HCT116 (cell line): ENCODE measurements at regions not wholly inside any gene's neighbourhood (a gene's known extent, or its start where the extent isn't known, plus 50 kb on each side); places are given as distances from the start of the nearest gene placed in this dataset.

ENCODE experiments used
- ATAC-seq: fragments of 200-7000 bp; cut with Tn5 transposase; 2 replicates; pipeline ENCODE4 v1.9.1; 2020; ENCODE audit warnings: mild to moderate bottlenecking, moderate library complexity
- BruUV-seq: library from RNA; stranded (reverse); fragments of 400-500 nt; replicated peaks from 2 replicates; lab custom pipeline; 2021; lab: Mats Ljungman, UMichigan
- CTCF ChIA-PET: fragments of 300-600 bp; sonication (Branson Sonifier 250); formaldehyde crosslinking; loops from one replicate; lab custom pipeline; 2021; ENCODE audit warnings: antibody characterized with exemption; lab: Charles Lee
- POLR2A ChIA-PET: fragments of 300-600, 350-600 bp; sonication (Branson Sonifier 250); formaldehyde crosslinking; loops from one replicate; lab custom pipeline; 2021; ENCODE audit warnings: antibody characterized with exemption; lab: Charles Lee
- RAD21 ChIA-PET, 2 experiments: fragments of 300-600 bp; sonication (Branson Sonifier 250); formaldehyde crosslinking; loops; one replicate each; lab custom pipeline; 2023; ENCODE audit warnings: low total read pairs in 2 of 2; ENCODE audit not compliant: uncharacterized antibody in 2 of 2, unreplicated experiment in 2 of 2, low non-redundant PET in 1 of 2; lab: Charles Lee
- DNase-seq: peaks from one replicate; pipeline ENCODE4 v3.0.0-alpha.2; 2010; ENCODE audit warnings: low read depth, low spot score
- H2AFZ ChIP-seq: fragments of 200-600 bp; shearing (Covaris generic), sonication (generic); 2 replicates; pipeline ENCODE4 v1.6.1; 2017; ENCODE audit warnings: low read depth, mixed run types, mixed read lengths, antibody characterized with exemption, low read length; ENCODE audit not compliant: poor library complexity, severe bottlenecking
- H3K27ac ChIP-seq: 2 replicates; pipeline ENCODE4 v1.5.1; 2012; ENCODE audit warnings: low read depth, low read length
- H3K27me3 ChIP-seq: fragments of 200-600 bp; sonication (generic); 2 replicates; pipeline ENCODE4 v1.6.1; 2016; ENCODE audit warnings: mixed run types, low read length, mixed read lengths; ENCODE audit not compliant: insufficient read depth
- H3K36me3 ChIP-seq, 2 experiments: fragments of 200-500 bp in 1 of 2; fragments of 200-600 bp in 1 of 2; sonication (Bioruptor generic) in 1 of 2; sonication (generic) in 1 of 2; 2 replicates each; pipeline versions ENCODE4 v1.5.1 to v1.6.1; 2014 to 2016; ENCODE audit warnings: low read length in 2 of 2, inconsistent platforms in 1 of 2, mixed read lengths in 1 of 2, mixed run types in 1 of 2; ENCODE audit not compliant: insufficient read depth in 2 of 2, control insufficient read depth in 1 of 2
- H3K4me1 ChIP-seq, 2 experiments: fragments of 200-600 bp in 1 of 2; sonication (generic) in 1 of 2; 2 replicates each; pipeline versions ENCODE4 v1.5.1 to v1.6.1; 2012 to 2017; ENCODE audit warnings: low read length in 2 of 2, inconsistent platforms in 1 of 2, mild to moderate bottlenecking in 1 of 2, mixed read lengths in 1 of 2, mixed run types in 1 of 2, moderate library complexity in 1 of 2; ENCODE audit not compliant: insufficient read depth in 2 of 2, control insufficient read depth in 1 of 2
- H3K4me2 ChIP-seq: fragments of 200-600 bp; sonication (generic); 2 replicates; pipeline ENCODE4 v1.6.1; 2017; ENCODE audit warnings: mixed run types, low read length, mixed read lengths
- H3K4me3 ChIP-seq, 2 experiments: fragments of 200-600 bp in 1 of 2; sonication (generic) in 1 of 2; replicated peaks in 1 of 2; 2 replicates each; pipeline ENCODE4 v1.5.1; 2011 to 2016; ENCODE audit warnings: low read length in 2 of 2, control low read depth in 1 of 2, low read depth in 1 of 2, mild to moderate bottlenecking in 1 of 2, mixed read lengths in 1 of 2, mixed run types in 1 of 2
- H3K79me2 ChIP-seq: fragments of 200-600 bp; sonication (generic); 2 replicates; pipeline ENCODE4 v1.6.1; 2017; ENCODE audit warnings: mild to moderate bottlenecking, mixed run types, low read length, moderate library complexity, mixed read lengths; ENCODE audit not compliant: insufficient read depth
- H3K9ac ChIP-seq: fragments of 200-600 bp; sonication (generic); 2 replicates; pipeline ENCODE4 v1.6.1; 2016; ENCODE audit warnings: low read length, mixed read lengths
- H3K9me2 ChIP-seq: fragments of 200-600 bp; sonication (generic), shearing (Covaris generic); 2 replicates; pipeline ENCODE4 v1.6.1; 2017; ENCODE audit warnings: mixed run types, mild to moderate bottlenecking, moderate library complexity; ENCODE audit not compliant: insufficient read depth
- H3K9me3 ChIP-seq, 2 experiments: fragments of 200-500 bp in 1 of 2; fragments of 200-600 bp in 1 of 2; sonication (Bioruptor generic) in 1 of 2; sonication (generic) in 1 of 2; 2 replicates each; pipeline ENCODE4 v1.6.1; 2014 to 2017; ENCODE audit warnings: low read length in 2 of 2, mixed read lengths in 2 of 2, inconsistent platforms in 1 of 2, low read depth in 1 of 2, mild to moderate bottlenecking in 1 of 2, mixed run types in 1 of 2, moderate library complexity in 1 of 2; ENCODE audit not compliant: control insufficient read depth in 1 of 2, insufficient read depth in 1 of 2
- H4K20me1 ChIP-seq: fragments of 200-600 bp; sonication (generic), shearing (Covaris generic); 2 replicates; pipeline ENCODE4 v1.6.1; 2017; ENCODE audit warnings: mixed run types, mild to moderate bottlenecking, moderate library complexity; ENCODE audit not compliant: insufficient read depth
- ATF3 ChIP-seq: IDR thresholded peaks from 2 replicates; pipeline ENCODE4 v1.6.1; 2012
- CTCF ChIP-seq, 3 experiments: fragments of 200-600 bp in 1 of 3; sonication (generic) in 1 of 3; IDR thresholded peaks in 2 of 3; conservative IDR thresholded peaks in 1 of 3; 2 replicates each; pipeline ENCODE4 v1.5.1; 2012 to 2017; ENCODE audit warnings: low read depth in 2 of 3, low read length in 2 of 3, antibody characterized with exemption in 1 of 3, borderline replicate concordance in 1 of 3, control low read depth in 1 of 3, mild to moderate bottlenecking in 1 of 3, mixed read lengths in 1 of 3, mixed run types in 1 of 3, moderate library complexity in 1 of 3; ENCODE audit not compliant: insufficient read depth in 1 of 3
- EGR1 ChIP-seq: IDR thresholded peaks from 2 replicates; pipeline ENCODE4 v1.6.1; 2012; ENCODE audit warnings: low read depth
- EZH2 ChIP-seq: fragments of 200-600 bp; sonication (generic); IDR thresholded peaks from 2 replicates; pipeline ENCODE4 v1.6.1; 2017; ENCODE audit warnings: antibody characterized with exemption, mixed run types
- EZH2phosphoT487 ChIP-seq: fragments of 200-600 bp; IDR thresholded peaks from 2 replicates; pipeline ENCODE4 v1.6.1; 2018; ENCODE audit warnings: antibody characterized with exemption, borderline replicate concordance
- FOSL1 ChIP-seq: IDR thresholded peaks from 2 replicates; pipeline ENCODE4 v1.6.1; 2012; ENCODE audit warnings: low read depth
- JUND ChIP-seq: IDR thresholded peaks from 2 replicates; pipeline ENCODE4 v1.6.1; 2012
- POLR2A ChIP-seq: IDR thresholded peaks from 2 replicates; pipeline ENCODE4 v1.7.0; 2011; ENCODE audit warnings: borderline replicate concordance; ENCODE audit not compliant: insufficient read depth, insufficient read length; ENCODE audit errors: extremely low read depth
- POLR2AphosphoS5 ChIP-seq: IDR thresholded peaks from 2 replicates; pipeline ENCODE4 v1.6.1; 2011; ENCODE audit warnings: mild to moderate bottlenecking, low read depth, low read length, moderate library complexity
- SIN3A ChIP-seq: IDR thresholded peaks from 2 replicates; pipeline ENCODE4 v1.6.1; 2012; ENCODE audit warnings: low read depth
- SP1 ChIP-seq: IDR thresholded peaks from 2 replicates; pipeline ENCODE4 v1.6.1; 2012; ENCODE audit warnings: low read depth
- TCF7L2 ChIP-seq: IDR thresholded peaks from 2 replicates; pipeline ENCODE4 v1.7.0; 2011; ENCODE audit warnings: borderline replicate concordance, inconsistent platforms; ENCODE audit not compliant: insufficient read depth, insufficient read length; ENCODE audit errors: extremely low read depth
- YY1 ChIP-seq: IDR thresholded peaks from 2 replicates; pipeline ENCODE4 v1.6.1; 2011; ENCODE audit warnings: low read length, low read depth, moderate library complexity, mild to moderate bottlenecking; ENCODE audit not compliant: insufficient replicate concordance; ENCODE audit errors: extremely low read depth
- ZFX ChIP-seq: fragments of 450-650 bp; IDR thresholded peaks from 2 replicates; pipeline ENCODE4 v1.6.1; 2017
- ZNF274 ChIP-seq: fragments of 200-500 bp; sonication (Bioruptor generic); IDR thresholded peaks from 2 replicates; pipeline ENCODE4 v1.6.1; 2014; ENCODE audit warnings: mild to moderate bottlenecking, low read depth, low read length, inconsistent platforms
- intact Hi-C: fragments of 100-400 bp; cut with micrococcal nuclease; formaldehyde crosslinking; loops from 2 replicates; pipeline ENCODE4 v1.10.0; 2022

- TF ChIP-seq CTCF (IDR thresholded peaks at IDR 0.05 in 2 of 3, conservative IDR thresholded peaks at IDR 0.05 in 1 of 3; ENCODE audit: borderline replicate concordance in 1 of 3, insufficient read depth in 1 of 3, low read depth in 2 of 3, low read length in 2 of 3) (no peak), YY1 (no peak), SIN3A (no peak), EZH2 (no peak), ZNF274 (no peak), POLR2AphosphoS5 (no peak), TCF7L2 (no peak), POLR2A (no peak), ATF3 (no peak)
These were observed 246.7 kb downstream of the SMAD2 start (continued) for GRCh38 chr18:47683774-47684173.

- Histone ChIP-seq H3K4me2 (no peak overlapping the region), H3K36me3 (no peaks in the 10 kb centered on the region), H3K9me2 (no peaks in the 10 kb centered on the region), H2AFZ (no peak overlapping the region), H3K9me3 (no peaks in the 10 kb centered on the region), H3K79me2 (no peaks in the 10 kb centered on the region), H3K27ac (no peak overlapping the region), H3K9ac (no peak overlapping the region), H3K27me3 (0 out of 2 replicates have a peak, but pooled peaks cover 8% of the 10 kb centered on the region), H4K20me1 (no peaks in the 10 kb centered on the region), H3K4me1 (no peaks in the 10 kb centered on the region), H3K4me3 (no peak overlapping the region)
- ChIA-PET RAD21 (no interaction called here), CTCF (no interaction called here), POLR2A (no interaction called here)
- intact Hi-C loops: no loop called here
- BruUV-seq: no TSS peak
- ATAC-seq (no peak), DNase-seq (no peak)
- TF ChIP-seq JUND (no peak), EZH2phosphoT487 (no peak), EZH2 (no peak), FOSL1 (no peak), ZNF274 (no peak), SP1 (no peak), CTCF (IDR thresholded peaks at IDR 0.05 in 2 of 3, conservative IDR thresholded peaks at IDR 0.05 in 1 of 3; ENCODE audit: borderline replicate concordance in 1 of 3, insufficient read depth in 1 of 3, low read depth in 2 of 3, low read length in 2 of 3) (no peak), SIN3A (no peak), EGR1 (no peak), ZFX (no peak)
These were observed 247.6 kb downstream of the SMAD2 start for GRCh38 chr18:47682876-47683275.
